Epithelial cell of proximal tubule (primary cell): ENCODE measurements at regions not wholly inside any gene's neighbourhood (a gene's known extent, or its start where the extent isn't known, plus 50 kb on each side); places are given as distances from the start of the nearest gene placed in this dataset.

Experiments
- DNase-seq: peaks from one replicate; pipeline ENCODE4 v3.0.0-alpha.2; 2011; ENCODE audit warnings: low read depth
- H3K4me3 ChIP-seq: 2 replicates; pipeline ENCODE4 v1.5.1; 2011; ENCODE audit warnings: low read depth, mild to moderate bottlenecking, low read length
- TF ChIP-seq, protein P1 (sequence below): conservative IDR thresholded peaks from 2 replicates; pipeline ENCODE4 v1.5.1; 2012; ENCODE audit warnings: low read depth, mild to moderate bottlenecking, low read length

DNA sequence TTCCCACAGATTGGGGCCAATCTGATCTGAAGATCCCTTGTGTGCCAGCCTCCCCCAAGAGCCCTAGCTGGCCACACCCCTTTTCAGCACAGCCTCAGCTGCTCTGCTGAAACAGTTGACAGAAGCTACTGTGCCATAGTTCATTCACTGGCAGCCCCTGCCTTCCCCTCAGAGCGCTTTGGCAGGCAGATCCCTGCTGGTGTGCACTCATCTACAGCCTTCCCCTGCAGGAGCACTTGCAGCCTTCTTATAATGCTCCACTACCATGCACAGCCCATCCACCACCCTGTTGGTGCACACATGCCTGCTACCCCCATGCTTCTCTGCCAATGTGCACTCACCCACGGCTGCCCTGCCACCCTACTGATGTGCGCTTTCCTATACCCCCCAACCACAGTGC, 471.3 kb downstream of the MTRR start:
- no peak overlapping the region for H3K4me3 ChIP-seq

DNA sequence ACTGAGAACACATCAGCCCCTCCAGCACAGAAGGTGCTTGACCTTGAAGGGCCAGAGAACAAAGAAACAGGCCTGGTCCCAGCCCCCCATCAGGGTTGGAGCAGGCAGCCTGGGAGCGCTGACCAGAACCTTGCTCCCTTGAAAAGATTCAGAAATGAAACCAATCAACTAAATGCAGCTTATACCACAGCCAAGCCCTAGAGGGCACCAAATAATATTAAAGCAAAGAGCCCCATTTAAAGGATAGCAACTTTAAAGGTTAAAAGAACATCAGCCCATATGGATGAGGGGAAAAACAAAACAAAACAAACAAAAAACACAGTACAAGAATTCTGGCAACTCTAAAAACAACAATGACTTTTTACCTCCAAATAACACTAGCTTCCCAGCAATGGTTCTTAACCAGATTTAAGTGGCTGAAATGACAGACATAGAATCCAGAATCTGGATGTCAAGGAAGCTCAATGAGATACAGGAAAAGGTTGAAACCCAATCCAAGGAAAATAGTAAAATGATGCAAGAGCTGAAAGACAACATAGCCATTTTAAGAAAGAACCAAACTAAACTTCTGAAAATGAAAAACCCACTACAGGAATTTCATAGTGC, 471.9 kb downstream of the MTRR start:
- TF ChIP-seq, protein P1, sequence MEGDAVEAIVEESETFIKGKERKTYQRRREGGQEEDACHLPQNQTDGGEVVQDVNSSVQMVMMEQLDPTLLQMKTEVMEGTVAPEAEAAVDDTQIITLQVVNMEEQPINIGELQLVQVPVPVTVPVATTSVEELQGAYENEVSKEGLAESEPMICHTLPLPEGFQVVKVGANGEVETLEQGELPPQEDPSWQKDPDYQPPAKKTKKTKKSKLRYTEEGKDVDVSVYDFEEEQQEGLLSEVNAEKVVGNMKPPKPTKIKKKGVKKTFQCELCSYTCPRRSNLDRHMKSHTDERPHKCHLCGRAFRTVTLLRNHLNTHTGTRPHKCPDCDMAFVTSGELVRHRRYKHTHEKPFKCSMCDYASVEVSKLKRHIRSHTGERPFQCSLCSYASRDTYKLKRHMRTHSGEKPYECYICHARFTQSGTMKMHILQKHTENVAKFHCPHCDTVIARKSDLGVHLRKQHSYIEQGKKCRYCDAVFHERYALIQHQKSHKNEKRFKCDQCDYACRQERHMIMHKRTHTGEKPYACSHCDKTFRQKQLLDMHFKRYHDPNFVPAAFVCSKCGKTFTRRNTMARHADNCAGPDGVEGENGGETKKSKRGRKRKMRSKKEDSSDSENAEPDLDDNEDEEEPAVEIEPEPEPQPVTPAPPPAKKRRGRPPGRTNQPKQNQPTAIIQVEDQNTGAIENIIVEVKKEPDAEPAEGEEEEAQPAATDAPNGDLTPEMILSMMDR: peak; percentile 71
- no peak overlapping the region for H3K4me3 ChIP-seq
- DNase-seq: no peak

More for the DNA sequence above, 471.3 kb downstream of the MTRR start:
- TF ChIP-seq, protein P1: no peak
- no peak for DNase-seq

DNA sequence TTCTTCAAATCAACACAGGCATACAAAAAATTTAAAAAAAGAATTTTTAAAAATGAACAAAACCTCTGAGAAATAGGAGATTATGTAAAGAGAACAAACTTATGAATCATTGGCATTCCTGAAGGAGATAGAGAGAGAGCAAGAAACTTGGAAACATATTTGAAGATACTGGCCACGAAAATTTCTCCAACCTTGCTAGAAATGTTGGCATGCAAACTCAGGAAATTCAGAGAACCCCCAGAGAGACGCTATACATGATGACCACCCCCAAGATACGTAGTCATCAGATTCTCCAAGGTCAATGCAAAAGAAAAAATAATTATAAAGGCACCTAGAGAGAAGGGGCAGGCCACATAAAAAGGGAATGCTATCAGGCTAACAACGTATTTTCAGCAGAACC, 472.5 kb downstream of the MTRR start:
- no peak for DNase-seq

DNA sequence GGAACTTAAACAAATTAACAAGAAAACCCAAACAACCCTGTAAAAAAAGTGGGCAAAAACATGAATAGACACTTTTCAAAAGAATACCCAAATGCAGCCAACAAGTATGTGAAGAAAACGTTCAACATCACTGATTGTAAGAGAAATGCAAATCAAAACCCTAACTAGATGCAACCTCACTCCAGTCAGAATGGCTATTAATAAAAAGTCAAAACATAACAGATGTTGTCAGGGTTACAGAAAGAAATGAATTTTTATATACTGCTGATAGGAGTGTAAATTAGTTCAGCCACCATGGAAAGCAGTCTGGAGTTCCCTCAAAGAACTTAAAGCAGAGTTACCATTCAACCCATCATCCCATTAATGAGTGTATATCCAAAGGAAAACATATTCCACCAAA, 479.0 kb downstream of the MTRR start:
- H3K4me3 ChIP-seq: no peak overlapping the region
- no peak for DNase-seq
- TF ChIP-seq, protein P1: no peak

More for the DNA sequence above, 472.5 kb downstream of the MTRR start:
- no peak overlapping the region for H3K4me3 ChIP-seq
- TF ChIP-seq, protein P1: no peak

DNA sequence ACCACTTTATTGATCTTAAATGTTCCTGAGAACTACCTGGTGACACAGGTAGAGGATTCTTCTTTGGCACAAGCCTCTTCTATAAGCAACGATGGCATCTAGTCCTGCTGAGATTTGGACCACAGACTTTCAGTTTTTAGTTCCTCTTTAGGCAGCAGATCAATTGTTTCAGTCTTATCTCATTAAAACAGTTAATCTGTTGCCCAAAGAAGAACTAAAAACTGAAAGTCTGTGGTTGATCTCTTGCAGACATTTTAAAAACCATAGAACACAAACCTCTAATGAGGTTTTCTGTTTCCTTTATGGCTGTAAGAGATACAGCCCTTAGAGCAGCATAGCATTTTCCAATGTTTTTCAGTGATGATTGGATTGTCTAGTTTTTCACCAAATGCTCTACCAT, 480.9 kb downstream of the MTRR start:
- TF ChIP-seq, protein P1: no peak
- no peak for DNase-seq
- H3K4me3 ChIP-seq: no peak overlapping the region

DNA sequence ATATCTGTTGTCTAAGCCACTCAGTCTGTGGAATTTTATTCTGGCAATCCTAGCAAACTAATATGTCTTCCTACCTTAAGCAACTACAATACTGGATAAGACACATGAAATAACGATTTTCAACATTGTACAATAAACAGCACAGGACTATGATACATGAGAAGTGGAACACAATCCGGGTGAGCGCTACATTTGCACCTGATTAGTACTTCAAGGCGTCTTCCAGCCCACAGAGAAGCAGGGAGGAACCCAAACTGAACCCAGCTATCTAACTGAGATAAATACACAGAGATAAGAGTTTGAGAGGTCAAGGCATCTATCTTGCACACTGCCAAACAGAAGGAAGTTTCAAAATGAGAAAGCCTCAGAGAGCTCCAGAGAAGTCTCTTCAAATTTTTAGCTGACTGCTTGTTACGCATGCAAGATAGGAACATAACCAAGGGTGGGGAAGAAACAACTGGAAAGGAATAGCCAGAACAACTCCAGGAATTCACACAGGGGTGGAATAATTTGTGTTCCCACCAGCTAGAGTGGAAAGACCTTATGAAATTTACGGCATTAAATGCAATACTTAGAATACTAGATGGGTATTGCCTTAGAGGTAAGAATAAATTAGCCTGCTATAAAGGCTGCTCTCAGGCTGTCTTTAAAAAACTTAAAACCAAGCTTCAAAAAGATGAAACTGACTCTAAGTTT, 481.8 kb downstream of the MTRR start:
- TF ChIP-seq, protein P1: no peak
- no peak for DNase-seq
- no peak overlapping the region for H3K4me3 ChIP-seq

DNA sequence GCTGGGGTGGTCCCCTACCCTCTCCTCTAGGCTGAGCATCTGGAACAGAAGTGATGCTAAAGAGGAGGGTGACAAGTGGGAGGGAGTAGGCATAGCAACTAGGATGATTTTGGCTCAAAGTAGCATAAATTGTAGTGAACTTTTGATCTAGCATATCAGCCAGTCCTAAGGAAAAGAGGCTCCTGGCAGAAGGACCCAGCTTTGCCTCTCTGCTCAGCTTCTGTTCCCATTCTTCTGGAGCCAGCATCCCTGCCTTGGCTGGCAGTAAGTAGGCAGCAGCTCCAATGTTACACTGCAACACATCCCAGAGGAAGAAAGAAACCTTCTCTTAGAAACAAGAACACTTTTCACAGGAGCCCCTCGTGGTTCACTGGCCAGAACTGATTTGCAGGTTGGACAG, 487.0 kb downstream of the MTRR start:
- H3K4me3 ChIP-seq: no peak overlapping the region
- TF ChIP-seq, protein P1: no peak
- DNase-seq: no peak
